ENCODE measurements at regions not wholly inside any gene's neighbourhood (a gene's known extent, or its start where the extent isn't known, plus 50 kb on each side); places are given as distances from the start of the nearest gene placed in this dataset.

DNA sequence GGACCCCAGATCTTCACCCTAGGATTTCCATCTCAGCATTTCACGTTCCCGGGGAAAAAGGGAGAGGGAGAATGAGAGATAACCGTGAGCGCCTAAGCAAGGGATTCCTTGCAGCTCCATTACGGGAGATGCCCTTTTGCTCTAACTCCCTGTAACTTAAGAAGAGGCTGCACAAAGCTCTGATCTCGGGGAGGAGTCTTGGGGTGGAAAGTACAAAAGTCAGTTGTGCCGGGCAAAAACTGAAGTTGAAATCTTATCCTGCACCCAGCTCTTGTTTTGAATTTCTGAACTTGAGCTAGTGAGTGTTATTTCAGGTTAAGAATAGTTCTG lies 256.4 kb upstream of the SOX21 start:
- no peak for DNase-seq

DNA sequence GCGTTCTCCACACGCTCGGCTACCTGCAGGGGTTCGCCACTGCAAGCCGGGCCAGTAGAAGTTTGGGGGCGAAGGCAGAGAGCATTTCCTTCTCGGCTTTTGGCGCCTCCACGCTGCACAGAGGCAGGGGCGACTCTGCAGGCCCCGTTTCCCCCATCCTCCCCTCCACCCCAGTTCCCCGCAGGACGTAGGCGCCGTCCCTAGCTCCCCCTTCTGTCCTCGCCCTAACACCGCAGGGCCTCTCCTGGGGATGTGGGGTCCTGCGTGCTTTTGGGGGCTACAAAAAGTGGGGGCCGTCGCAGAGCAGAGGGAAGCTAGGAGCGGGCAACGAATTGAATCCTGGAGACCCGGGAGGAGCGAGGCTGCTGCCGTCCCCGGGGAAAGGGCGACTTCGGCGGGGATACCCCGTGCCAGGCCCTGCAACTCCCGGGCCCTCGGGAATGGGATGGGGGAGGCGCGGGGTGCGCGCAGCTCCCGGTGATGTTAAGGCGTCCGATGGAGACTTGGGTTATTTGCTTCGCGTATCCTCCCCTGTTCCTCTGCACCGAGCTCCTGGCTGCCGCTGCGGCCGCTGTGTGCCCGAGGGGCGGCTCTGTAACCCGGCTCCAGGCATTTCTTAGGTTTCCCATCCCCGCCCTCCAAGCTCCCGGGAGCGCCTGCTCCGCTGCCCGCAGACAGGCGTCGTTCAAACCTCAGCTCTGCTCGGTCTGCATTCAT lies 255.9 kb upstream of the SOX21 start:
- DNase-seq: no peak

DNA sequence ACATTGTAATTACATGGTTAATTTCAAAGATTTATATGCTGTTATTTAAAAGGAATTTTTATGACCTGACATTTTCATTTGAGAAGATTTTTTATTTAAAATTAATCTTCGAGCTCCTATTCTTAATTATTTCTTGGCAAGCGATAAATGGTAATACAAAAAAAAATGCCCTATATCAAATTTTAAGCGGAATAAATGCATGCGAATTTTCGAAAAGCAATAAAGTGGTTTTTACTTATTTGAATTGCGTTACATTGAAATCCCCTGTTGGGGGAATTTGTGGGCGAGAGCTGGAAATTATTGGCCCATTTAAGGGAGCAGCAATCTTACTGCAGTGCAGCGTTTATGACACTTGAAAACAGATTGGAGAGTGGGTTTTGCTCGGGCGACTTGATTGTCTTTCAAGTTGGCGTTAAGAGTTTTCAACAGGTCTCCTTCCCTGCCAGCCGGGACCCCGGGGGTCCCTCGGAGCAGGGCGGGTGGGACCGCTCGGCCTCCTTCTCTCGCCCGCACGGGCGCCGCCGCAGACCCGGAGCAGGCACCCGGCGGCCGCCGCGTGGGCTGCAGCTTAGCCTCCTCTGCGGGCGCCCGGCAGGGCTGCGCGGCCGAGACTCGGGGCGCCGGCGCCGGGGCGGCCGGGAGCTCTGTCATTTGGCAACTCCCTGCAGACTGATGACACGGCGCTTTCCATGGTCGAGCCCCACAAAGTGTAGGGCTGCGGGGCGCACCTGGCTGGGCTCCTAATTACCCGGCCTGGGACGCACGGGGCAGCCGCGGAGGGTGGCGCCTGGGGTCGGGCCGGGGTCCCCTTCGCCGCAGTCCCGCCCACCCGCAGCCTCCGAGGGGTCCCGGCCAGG lies 255.1 kb upstream of the SOX21 start:
- no peak for DNase-seq

DNA sequence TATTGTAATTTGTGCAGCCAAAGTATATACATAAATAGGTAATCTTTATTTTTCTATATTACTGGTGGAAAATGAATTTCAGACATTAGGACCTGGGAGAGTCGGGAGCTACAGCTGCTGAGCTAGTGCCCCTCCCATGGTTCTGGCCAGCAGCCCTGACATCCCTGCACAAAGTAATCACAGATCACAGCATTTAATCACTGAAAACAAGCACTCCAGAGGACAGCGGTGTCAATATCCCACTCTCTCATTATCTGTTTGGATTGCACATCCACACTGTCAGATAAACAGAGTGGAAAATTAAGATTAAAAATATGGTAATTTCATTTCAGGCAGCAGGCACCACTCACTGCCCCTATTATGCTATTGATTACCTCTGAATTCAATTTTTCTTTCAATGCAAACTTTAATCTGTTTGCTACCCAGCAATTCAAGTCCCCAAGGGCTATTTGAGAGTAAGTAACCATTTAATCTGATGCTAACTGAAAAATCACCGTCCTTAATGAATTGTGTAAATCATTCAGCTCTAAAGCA lies 254.1 kb upstream of the SOX21 start:
- no peak for DNase-seq

DNA sequence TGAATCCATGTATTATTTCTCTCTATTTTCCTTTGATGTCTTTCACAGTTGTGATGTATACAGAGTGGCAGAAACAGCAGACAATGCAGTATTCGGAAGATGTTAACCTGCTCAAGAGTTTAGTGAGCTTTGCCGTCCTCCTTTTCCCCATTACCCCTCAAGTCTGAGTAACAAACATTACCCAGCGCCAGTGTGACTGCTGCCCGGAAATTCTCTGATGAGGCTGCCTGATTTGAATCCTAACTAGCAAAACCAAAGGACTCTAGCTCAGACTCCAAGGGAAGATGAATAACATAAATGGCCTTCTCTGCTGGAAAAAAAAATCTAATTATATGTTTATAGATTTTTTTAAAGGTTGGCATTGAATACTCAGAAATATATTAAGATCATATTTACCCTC lies 247.3 kb upstream of the SOX21 start:
- DNase-seq: no peak

DNA sequence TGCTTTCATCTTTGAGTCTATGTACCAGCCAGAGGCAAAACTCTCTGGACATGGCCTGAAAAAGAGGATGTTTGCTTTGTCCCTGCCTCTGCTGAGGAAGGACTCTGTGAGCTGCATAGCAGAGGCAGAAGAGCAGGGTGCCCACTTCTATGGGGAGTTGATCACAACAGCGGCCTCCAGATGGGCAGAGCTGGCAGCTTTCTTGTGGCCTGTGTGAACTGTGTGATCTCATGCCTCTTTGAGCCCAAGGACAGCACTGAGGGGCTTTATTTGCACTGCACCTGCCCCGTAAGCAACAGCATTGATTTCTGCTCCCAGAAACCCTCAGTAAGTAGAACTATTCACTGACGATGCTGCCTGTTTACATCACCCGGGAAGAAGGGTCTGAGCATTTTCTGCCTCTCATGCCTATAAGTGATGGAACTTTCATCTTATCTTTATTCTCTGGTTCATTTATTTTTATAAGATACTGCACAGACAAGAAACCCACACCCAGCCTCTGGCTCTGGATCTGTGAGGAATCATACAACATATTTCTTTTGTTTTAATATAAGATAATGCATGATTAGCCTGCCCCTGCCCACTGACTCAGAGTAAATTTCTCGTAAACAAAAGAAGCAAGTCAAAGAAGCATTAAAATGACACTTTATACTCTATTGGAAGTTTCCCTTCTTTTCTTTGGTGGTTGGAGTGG lies 244.2 kb upstream of the SOX21 start:
- no peak for DNase-seq

DNA sequence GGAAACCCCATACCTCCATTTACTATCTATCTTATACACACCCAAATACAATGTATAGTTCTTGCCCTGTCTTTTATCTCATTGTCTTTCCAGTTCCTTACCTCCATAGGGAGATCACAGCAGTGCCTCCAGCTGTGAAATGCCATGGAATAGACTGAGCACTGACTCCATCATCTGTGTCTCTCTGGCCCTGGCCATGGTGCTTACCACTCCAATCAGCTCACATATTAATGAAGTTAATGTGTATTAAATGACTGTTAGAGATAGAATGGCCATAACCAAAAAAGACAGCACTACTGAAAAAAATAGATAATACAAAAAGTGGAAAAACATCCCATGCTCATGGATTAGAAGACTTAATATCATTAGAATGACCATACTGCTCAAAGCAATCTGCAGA lies 240.4 kb upstream of the SOX21 start:
- DNase-seq: no peak

DNA sequence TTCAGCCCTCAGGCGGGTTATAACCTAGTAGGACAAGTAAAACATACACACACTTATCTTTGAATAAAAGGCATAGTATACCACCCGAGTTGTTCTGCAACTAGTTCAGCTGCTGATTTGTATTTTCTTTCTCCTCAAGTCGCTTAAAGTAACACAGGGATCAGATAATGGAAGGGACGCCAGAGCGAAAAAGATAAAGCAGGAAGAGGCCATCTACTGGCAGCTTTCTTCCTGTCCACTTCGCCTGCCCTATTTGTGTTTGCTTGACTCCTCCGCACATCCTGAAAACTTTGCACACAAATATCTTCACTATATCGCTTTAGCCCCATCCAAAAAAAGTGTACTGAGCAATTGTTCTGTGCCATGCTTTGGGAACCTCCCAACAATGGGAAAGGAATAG lies 238.0 kb upstream of the SOX21 start:
- no peak for DNase-seq

DNA sequence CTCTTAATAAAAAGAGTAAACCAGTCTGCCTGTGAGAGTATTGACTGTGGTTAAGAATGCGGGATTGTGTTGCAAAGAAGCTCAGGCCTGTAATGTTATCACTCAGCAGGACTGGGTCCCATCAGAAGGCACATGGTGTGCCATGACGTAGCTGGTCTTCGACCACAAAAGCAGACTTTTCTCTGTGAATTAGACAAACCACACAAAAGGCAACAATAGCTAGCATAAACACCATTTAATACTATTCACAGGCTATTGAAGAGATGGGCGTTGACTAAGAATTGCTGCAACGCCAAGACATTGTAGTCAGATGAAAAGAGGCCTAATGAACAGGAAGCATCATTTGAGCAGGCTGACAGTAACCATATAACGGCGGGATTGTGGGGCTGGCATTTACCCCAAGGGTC lies 235.6 kb upstream of the SOX21 start:
- no peak for DNase-seq

DNA sequence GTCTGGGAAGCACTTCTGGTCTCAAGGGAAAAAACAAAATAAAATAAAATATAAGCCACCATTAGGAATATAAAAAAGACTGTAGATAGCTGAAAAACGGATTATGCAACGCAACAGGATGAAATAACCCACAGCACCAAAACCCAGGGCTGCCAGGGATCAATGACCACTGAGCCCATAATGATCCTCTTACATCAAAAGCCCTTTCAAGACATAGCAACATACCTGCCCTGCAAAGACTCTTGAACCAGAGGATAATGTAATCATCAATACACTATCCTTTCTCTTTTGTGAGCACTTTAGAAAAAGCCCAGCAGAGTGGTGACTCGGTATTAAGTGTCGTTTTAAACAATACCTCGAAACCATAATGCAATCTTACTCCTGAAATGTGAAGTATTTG lies 235.0 kb upstream of the SOX21 start:
- no peak for DNase-seq

DNA sequence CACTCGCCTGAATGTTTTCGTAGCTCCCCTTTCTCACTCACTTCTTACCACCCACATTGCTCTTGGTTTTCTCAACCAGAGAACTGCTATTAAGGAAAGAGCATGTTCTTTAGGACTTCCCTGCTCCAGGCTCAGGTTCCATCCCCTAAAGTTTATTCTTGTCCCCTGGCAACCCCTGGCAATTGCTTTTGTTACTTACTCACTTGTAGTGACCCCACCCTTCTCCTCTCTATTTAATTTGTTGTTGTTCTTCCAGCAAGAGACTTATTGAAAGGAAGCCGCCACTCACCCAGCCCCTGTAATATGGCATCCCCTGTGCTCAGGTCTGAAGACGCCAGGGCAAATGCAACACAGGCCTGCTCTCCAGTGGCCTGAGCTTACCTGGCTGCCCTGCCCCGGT lies 233.7 kb upstream of the SOX21 start:
- no peak for DNase-seq

DNA sequence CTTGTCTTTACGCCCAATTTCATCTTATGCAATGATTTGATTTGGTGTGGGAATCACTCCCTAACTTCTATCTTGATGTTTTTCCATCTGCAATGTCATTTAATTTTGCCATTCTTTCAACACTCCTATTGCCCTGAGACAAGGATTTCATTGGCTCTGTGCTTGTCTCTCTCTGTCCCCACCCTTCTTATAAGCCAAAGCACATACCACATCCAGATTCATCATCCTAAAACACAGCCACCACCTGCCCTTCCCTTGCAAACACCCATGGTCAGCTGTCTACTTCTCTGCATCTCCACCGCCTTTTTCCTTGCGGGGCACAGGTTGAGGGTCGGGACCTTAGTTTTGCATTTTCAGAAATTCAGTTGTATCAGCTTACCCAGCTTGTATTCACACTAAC lies 225.8 kb upstream of the SOX21 start:
- no peak for DNase-seq

DNA sequence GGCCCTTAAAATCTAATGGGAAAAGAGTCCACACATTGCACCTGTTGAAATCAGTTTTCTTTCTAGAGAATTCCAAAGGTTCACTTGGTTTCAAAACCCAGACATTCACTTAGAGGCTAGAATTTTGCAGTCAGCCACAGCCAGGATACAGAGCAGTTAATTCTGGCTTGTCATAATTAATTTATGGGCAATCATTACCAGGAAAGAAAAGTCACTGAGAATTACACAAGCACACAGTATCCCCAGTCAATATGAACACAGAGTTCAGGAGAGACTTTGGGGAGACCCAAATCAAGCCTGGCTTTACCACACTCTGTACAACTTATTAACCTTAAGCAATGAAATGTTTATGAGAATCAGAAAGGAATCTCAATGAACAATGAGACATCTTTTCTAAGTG lies 224.3 kb upstream of the SOX21 start:
- no peak for DNase-seq

DNA sequence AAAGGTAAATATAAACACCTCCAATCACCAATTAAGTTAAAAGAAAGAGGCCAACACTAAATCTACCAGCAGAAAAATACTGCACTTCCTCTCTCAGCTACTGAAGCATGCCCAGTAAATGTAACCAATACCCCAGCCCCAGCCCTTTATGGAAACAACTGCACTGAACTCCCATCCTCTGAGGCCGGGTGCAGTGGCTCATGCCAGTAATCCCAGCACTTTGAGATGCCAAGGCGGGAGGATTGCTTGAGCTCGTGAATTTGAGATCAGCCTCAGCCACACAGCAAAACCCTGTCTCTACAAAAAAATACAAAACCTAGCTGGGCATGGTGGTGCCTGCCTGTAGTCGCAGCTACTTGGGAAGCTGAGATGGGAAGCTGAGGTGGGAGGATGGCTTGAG lies 221.6 kb upstream of the SOX21 start:
- DNase-seq: no peak

DNA sequence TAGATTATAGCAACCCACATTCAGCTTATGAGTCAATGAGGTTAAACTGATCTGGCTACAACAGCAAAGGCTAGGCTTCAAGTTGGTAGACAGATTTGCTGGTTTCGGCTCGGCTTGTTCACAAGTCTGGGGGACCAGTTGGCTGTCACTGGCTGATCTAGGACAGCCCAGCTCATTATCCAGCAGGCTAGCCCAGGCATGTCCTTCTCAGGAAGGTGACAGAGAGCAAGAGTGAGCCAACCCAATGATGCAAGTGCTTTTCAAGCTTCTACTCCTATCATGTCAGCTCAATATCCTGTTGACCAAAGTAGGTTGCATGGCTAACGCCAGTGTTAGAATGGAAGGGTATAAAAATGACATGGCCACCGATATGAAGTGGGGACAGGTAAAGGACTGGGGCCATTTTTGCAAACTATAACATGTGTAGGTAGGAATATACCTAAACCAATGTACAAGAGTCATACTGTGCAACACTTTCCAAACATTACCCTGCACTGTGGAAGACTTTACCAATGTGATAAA lies 220.9 kb upstream of the SOX21 start:
- no peak for DNase-seq

DNA sequence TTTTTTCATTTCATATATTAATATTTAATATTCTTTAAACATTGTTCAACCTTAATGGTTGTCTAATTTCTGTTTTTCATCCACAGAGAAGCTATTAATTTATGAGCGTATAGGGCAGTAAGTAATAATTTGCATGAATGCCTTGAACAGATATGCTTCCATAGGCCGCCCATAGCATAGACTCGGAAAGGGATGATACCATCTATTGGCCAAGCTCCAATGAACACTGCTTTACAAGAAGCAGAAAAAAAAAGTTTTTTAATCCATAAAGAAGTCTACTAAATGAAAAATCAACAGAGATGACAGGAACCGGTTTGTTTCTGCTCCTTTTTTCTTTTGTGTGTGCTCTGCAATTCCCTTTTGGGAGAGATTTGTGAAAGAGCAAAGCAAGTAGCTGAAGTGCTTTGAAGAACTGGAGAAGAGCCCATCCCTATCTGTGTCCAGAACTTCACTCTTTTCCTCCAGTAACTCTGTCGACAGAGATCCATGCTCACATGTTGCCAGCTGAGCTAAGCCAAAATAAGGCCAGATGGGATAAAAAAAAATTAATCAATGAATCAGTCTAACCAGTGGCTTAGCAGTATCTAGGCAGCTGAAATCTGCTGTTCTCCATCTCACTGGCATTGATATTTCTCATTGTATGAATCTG lies 215.9 kb upstream of the SOX21 start:
- DNase-seq: no peak

DNA sequence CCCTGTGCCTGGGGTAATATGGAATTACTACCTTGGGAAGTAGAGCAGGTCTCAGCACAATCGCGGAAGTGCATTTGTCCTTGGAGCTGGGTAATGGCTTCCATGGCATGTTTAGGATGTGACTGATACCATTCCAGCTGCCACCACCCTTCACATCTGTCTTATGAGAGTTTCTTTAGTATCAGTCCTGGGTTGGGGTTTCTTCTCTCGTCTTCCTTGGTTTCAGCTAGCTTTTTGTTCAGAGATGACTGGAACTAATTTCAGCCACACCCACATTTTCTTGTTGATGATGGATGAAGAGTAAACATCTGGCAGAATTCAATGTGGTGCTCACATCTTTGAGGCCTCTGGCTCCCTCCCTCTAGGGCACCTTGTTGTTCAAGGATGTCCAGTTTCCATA lies 212.9 kb upstream of the SOX21 start:
- DNase-seq: no peak

DNA sequence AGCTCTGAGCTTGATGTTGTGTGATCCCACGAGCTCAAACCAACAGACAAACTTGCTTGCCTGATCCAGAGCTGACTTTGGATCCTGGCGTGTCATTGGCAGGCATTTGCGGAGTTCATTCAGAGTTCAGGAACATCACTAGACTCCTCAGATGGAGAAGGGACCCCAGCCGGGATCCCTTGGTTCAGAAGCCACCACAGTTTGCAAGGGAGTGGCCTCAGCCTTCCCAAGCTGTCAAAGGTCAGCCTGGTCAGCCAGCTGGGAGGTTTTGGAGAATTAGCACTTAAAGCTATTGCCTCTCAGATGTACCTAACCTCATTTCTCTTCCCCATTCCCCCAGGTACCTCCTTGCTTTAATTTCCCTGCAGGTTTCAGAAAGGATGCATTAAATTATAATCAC lies 208.8 kb upstream of the SOX21 start:
- DNase-seq: no peak

DNA sequence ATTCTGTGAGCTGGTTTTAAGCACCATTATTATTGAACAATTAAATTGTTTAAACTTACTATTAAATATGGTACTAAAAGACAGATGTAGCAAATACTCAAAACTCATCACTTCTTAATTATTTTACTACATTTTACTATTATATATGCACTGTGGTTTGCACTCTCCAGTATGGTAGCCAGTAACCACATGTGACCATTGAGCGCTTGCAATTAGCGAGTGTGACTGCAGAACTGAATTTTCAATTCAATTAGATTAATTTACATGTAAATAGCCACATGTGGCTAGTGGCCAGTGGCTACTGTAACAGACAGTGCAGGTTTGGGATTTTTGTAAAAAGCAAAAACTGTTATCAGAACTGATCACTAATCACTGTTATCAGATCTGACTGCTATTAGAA lies 208.2 kb upstream of the SOX21 start:
- no peak for DNase-seq

DNA sequence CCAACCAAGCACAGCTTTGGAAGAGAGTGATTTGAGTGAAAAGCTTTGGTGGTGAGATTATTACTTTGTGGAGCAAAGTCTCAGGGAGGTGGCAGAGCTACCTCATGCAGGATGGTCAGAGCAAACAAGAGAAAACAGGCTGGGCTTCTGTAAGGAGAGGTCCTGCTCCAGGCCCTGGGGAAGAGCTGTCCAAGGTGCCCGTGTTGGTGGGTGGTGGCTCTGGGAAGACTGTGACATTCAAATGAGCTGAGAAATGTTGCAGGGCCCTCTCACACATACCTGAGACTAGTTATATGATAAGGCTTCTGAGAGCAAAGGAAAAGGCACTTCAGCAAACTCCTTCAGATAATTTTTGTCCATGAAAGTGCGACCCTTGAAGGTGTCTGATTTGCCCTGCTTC lies 205.5 kb upstream of the SOX21 start:
- no peak for DNase-seq

DNA sequence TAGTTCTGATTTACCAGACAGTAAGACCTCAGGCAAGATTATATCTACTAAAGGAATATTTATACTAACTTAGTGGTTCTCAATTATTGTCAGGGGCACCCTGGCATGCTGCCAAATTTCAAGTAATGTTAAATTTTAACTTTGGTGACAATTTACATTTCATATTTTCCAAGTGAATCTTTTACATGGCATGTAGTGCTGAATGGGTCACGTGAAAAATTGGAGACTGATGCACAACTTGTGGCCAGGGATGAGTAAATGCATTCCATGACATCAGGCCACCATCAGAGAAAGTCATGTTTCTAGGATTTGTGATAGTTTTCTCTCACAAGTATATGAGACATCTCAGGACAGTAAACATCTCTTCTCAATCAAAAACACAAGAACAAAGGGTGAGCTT lies 202.6 kb upstream of the SOX21 start:
- DNase-seq: no peak

DNA sequence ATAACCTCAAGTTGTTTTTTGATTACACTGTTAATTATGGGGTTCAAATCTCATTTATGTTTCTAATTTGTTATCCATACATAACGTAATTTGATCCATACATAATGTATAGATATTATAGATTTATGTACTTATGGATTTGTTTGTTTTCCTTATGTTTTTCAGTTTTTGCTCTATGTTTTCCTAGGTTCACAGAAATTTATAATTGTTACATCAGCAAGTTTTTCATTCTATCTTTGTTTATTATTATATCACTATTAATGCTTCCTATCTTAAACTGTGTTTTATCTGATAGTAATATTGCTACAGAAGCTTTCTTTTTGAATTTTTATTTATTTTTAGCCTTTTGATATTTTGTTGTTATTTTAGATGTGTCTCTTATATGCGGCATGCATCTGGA lies 194.3 kb upstream of the SOX21 start:
- no peak for DNase-seq

DNA sequence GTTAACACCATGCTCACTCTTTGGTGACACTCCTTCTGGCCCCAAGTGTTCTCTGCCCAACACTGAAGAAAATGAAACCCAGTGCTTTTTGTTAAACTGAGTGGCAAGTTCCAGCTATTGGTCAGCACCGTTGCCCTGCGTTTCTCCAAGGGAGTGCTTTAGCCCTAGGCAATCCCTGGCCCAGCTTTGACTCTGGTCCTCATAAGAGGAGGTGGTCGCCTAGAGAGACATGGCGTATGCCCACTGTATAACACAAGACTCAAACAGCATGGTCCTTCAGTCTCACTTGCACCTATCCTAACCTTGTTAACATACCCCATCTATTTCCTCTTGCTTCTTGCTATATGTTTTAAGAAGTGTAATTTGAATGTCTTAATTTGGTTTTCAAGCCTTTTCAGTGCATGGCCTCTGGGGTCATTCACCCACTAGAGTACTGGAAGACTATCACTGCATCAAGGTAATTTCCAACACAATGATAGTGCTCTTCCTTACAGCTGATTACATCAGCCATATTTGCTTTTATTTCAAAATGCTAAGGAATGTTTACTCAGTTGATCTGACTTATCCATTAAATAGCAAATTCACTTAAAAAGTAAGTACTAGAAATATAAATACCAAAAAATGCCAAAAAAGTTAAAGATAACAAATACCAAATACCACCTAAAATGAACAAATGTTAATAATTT lies 190.5 kb upstream of the SOX21 start:
- DNase-seq: no peak

All from GF-D8 (cell line).